ENCODE measurements at regions not wholly inside any gene's neighbourhood (a gene's known extent, or its start where the extent isn't known, plus 50 kb on each side); places are given as distances from the start of the nearest gene placed in this dataset.

DNA sequence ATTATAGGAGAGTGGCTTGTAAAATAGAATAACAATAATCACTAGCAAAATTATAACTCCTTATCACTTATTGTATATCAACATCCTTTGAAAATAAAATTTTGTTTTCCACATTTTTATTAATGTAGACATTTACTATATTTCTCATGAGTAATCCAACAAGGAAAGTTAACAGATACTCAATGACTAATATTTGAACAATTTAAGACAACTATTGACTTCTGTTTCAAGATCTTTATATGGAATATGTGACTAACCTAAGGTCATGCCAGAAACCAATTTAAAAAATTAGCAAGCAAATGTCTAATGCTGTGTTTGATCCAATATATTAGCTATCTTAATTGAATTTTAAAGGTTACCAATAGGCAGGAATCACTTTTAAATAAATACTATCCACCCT, 638.5 kb upstream of the FLRT2 start:
- TF ChIP-seq, protein P1, sequence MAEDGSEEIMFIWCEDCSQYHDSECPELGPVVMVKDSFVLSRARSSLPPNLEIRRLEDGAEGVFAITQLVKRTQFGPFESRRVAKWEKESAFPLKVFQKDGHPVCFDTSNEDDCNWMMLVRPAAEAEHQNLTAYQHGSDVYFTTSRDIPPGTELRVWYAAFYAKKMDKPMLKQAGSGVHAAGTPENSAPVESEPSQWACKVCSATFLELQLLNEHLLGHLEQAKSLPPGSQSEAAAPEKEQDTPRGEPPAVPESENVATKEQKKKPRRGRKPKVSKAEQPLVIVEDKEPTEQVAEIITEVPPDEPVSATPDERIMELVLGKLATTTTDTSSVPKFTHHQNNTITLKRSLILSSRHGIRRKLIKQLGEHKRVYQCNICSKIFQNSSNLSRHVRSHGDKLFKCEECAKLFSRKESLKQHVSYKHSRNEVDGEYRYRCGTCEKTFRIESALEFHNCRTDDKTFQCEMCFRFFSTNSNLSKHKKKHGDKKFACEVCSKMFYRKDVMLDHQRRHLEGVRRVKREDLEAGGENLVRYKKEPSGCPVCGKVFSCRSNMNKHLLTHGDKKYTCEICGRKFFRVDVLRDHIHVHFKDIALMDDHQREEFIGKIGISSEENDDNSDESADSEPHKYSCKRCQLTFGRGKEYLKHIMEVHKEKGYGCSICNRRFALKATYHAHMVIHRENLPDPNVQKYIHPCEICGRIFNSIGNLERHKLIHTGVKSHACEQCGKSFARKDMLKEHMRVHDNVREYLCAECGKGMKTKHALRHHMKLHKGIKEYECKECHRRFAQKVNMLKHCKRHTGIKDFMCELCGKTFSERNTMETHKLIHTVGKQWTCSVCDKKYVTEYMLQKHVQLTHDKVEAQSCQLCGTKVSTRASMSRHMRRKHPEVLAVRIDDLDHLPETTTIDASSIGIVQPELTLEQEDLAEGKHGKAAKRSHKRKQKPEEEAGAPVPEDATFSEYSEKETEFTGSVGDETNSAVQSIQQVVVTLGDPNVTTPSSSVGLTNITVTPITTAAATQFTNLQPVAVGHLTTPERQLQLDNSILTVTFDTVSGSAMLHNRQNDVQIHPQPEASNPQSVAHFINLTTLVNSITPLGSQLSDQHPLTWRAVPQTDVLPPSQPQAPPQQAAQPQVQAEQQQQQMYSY (CRISPR knock-in tag; IDR thresholded peaks at IDR 0.05): no peak
- no peak for TF ChIP-seq ZNF219 (CRISPR knock-in tag; IDR thresholded peaks at IDR 0.05; ENCODE audit: borderline replicate concordance)
- TF ChIP-seq, protein P2, sequence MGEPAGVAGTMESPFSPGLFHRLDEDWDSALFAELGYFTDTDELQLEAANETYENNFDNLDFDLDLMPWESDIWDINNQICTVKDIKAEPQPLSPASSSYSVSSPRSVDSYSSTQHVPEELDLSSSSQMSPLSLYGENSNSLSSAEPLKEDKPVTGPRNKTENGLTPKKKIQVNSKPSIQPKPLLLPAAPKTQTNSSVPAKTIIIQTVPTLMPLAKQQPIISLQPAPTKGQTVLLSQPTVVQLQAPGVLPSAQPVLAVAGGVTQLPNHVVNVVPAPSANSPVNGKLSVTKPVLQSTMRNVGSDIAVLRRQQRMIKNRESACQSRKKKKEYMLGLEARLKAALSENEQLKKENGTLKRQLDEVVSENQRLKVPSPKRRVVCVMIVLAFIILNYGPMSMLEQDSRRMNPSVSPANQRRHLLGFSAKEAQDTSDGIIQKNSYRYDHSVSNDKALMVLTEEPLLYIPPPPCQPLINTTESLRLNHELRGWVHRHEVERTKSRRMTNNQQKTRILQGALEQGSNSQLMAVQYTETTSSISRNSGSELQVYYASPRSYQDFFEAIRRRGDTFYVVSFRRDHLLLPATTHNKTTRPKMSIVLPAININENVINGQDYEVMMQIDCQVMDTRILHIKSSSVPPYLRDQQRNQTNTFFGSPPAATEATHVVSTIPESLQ (CRISPR knock-in tag; IDR thresholded peaks at IDR 0.05): no peak
- TF ChIP-seq NFYB (CRISPR knock-in tag; conservative IDR thresholded peaks at IDR 0.05; ENCODE audit: low read depth): no peak
- TF ChIP-seq, protein P3, sequence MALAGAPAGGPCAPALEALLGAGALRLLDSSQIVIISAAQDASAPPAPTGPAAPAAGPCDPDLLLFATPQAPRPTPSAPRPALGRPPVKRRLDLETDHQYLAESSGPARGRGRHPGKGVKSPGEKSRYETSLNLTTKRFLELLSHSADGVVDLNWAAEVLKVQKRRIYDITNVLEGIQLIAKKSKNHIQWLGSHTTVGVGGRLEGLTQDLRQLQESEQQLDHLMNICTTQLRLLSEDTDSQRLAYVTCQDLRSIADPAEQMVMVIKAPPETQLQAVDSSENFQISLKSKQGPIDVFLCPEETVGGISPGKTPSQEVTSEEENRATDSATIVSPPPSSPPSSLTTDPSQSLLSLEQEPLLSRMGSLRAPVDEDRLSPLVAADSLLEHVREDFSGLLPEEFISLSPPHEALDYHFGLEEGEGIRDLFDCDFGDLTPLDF (CRISPR knock-in tag; IDR thresholded peaks at IDR 0.05): no peak
- no peak for TF ChIP-seq CREM (CRISPR knock-in tag; IDR thresholded peaks at IDR 0.05)
- TF ChIP-seq ESRRA (CRISPR knock-in tag; IDR thresholded peaks at IDR 0.05; ENCODE audit: borderline replicate concordance): no peak
- TF ChIP-seq, protein P4, sequence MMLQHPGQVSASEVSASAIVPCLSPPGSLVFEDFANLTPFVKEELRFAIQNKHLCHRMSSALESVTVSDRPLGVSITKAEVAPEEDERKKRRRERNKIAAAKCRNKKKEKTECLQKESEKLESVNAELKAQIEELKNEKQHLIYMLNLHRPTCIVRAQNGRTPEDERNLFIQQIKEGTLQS (CRISPR knock-in tag; conservative IDR thresholded peaks at IDR 0.05): no peak
- TF ChIP-seq, protein P5, sequence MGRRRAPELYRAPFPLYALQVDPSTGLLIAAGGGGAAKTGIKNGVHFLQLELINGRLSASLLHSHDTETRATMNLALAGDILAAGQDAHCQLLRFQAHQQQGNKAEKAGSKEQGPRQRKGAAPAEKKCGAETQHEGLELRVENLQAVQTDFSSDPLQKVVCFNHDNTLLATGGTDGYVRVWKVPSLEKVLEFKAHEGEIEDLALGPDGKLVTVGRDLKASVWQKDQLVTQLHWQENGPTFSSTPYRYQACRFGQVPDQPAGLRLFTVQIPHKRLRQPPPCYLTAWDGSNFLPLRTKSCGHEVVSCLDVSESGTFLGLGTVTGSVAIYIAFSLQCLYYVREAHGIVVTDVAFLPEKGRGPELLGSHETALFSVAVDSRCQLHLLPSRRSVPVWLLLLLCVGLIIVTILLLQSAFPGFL (CRISPR knock-in tag; IDR thresholded peaks at IDR 0.05; ENCODE audit: borderline replicate concordance): no peak
- TF ChIP-seq, protein P6, sequence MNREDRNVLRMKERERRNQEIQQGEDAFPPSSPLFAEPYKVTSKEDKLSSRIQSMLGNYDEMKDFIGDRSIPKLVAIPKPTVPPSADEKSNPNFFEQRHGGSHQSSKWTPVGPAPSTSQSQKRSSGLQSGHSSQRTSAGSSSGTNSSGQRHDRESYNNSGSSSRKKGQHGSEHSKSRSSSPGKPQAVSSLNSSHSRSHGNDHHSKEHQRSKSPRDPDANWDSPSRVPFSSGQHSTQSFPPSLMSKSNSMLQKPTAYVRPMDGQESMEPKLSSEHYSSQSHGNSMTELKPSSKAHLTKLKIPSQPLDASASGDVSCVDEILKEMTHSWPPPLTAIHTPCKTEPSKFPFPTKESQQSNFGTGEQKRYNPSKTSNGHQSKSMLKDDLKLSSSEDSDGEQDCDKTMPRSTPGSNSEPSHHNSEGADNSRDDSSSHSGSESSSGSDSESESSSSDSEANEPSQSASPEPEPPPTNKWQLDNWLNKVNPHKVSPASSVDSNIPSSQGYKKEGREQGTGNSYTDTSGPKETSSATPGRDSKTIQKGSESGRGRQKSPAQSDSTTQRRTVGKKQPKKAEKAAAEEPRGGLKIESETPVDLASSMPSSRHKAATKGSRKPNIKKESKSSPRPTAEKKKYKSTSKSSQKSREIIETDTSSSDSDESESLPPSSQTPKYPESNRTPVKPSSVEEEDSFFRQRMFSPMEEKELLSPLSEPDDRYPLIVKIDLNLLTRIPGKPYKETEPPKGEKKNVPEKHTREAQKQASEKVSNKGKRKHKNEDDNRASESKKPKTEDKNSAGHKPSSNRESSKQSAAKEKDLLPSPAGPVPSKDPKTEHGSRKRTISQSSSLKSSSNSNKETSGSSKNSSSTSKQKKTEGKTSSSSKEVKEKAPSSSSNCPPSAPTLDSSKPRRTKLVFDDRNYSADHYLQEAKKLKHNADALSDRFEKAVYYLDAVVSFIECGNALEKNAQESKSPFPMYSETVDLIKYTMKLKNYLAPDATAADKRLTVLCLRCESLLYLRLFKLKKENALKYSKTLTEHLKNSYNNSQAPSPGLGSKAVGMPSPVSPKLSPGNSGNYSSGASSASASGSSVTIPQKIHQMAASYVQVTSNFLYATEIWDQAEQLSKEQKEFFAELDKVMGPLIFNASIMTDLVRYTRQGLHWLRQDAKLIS (CRISPR knock-in tag; IDR thresholded peaks at IDR 0.05; ENCODE audit: borderline replicate concordance): no peak
- TF ChIP-seq, protein P7, sequence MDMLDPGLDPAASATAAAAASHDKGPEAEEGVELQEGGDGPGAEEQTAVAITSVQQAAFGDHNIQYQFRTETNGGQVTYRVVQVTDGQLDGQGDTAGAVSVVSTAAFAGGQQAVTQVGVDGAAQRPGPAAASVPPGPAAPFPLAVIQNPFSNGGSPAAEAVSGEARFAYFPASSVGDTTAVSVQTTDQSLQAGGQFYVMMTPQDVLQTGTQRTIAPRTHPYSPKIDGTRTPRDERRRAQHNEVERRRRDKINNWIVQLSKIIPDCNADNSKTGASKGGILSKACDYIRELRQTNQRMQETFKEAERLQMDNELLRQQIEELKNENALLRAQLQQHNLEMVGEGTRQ (CRISPR knock-in tag; IDR thresholded peaks at IDR 0.05): no peak
- TF ChIP-seq NFATC4 (CRISPR knock-in tag; IDR thresholded peaks at IDR 0.05): no peak
- TF ChIP-seq SMAD4 (CRISPR knock-in tag; IDR thresholded peaks at IDR 0.05): no peak
- no peak for TF ChIP-seq HMGA2 (CRISPR knock-in tag; IDR thresholded peaks at IDR 0.05)
- TF ChIP-seq ZNF232 (CRISPR knock-in tag; IDR thresholded peaks at IDR 0.05): no peak
- no peak for TF ChIP-seq CREB1 (CRISPR knock-in tag; IDR thresholded peaks at IDR 0.05)
- no peak for TF ChIP-seq FOXP1 (CRISPR knock-in tag; IDR thresholded peaks at IDR 0.05; ENCODE audit: borderline replicate concordance)
- TF ChIP-seq NFE2L1 (CRISPR knock-in tag; IDR thresholded peaks at IDR 0.05): no peak
- no peak for TF ChIP-seq SOX15 (CRISPR knock-in tag; IDR thresholded peaks at IDR 0.05)
- no peak for DNase-seq (ENCODE audit: low spot score)
- Mint-ChIP-seq H3K27ac (no peak overlapping the region), H3K9me3 (peaks cover 20% of the 10 kb centered on the region), H3K4me1 (0 out of 2 replicates have a peak, but pooled peaks cover 3% of the 10 kb centered on the region), H3K27me3 (ENCODE audit: low read depth) (no peaks in the 10 kb centered on the region), H3K4me3 (no peak overlapping the region), H3K36me3 (no peaks in the 10 kb centered on the region)
- POLR2A ChIA-PET: no interaction called here
- CTCF ChIA-PET: no interaction called here
- no peak for ATAC-seq

Data from WTC11 (cell line).